GM18909 (cell line): ENCODE measurements at regions not wholly inside any gene's neighbourhood (a gene's known extent, or its start where the extent isn't known, plus 50 kb on each side); places are given as distances from the start of the nearest gene placed in this dataset.

Source experiments
- ATAC-seq: cut with Tn5 transposase; IDR thresholded peaks from one replicate; pipeline ENCODE4 v1.9.1; 2021; ENCODE audit warnings: mild to moderate bottlenecking; ENCODE audit not compliant: unreplicated experiment, poor library complexity

GRCh38 chr12:3974883-3975282 is 101.7 kb upstream of the PARP11 start:
- ATAC-seq, result no peak

- no peak for ATAC-seq
Observed at GRCh38 chr12:3973973-3974644, 100.9 kb upstream of the PARP11 start.

GRCh38 chr12:3973269-3973884 is 100.2 kb upstream of the PARP11 start:
- ATAC-seq, result no peak

DNA sequence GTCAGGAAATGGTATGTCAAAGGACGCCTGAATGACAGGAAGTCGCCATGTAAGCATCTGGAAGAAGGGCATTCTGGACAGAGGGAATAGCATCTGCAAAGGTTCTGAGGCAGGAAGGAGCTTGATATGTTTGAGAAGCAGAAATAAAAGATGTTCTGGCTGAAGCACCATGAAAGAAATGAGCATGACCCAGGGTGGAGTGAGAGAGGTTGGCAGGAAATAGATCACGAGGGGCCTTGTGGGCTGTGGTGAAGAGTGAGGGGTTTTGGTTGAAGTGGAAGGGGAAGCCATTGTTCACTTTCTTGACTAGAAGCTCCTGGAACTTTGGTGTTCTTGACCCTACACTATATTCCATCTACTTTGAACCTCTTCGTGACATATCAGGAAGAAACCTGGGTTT is 99.4 kb upstream of the PARP11 start:
- no peak for ATAC-seq

GRCh38 chr12:3968523-3968922 is 95.3 kb upstream of the PARP11 start:
- ATAC-seq, result no peak

DNA sequence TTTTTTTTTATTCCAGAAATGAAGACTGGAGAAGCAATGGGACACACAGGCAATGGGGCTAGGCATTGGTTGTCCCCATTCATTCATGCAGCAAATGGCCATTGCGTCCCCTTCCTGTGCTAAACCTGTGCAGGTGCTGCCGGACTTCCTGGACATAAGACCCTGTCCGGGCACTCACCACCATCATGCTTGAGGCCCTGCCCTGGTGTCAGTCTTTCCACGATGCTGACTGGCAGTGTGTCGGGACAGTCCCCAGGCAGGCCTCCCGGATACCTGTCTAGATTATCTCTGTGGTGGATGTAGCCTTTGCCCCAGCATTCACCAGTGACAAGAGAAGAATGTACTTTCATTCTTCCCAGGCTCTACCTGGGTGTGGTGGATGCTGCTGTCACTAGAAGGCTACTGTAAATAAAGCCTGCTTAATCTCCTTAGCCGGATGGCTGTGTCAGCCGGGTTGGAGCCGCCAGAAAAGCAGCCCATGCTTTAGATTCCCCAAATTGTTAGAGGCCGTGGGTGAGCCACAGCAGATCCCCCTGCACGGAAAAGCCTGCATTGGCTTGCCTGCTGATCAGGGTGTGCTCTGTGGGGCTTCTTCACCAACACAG is 94.5 kb upstream of the PARP11 start:
- no peak for ATAC-seq

GRCh38 chr12:3966376-3966775 is 93.2 kb upstream of the PARP11 start:
- ATAC-seq, result no peak

DNA sequence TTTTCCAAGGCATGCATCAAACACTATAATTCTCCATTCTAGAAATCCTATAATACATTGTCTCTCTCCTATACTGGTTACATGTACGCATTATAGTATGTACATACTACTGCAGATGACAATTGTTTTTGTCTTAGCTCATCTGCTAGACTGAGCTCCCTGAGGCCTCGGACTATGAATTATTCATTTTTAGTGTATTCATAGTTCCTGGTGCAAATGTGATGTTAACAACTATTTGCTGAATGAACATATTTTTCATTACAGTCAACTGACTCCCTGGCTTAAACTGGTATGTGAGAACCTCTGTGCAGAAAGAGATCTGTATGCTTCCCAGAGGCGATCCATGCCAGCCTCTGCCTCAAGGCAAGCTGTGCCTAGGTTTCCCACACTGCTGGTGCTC is 91.8 kb upstream of the PARP11 start:
- ATAC-seq, result no peak

GRCh38 chr12:3964439-3964838 is 91.2 kb upstream of the PARP11 start:
- ATAC-seq, result no peak

DNA sequence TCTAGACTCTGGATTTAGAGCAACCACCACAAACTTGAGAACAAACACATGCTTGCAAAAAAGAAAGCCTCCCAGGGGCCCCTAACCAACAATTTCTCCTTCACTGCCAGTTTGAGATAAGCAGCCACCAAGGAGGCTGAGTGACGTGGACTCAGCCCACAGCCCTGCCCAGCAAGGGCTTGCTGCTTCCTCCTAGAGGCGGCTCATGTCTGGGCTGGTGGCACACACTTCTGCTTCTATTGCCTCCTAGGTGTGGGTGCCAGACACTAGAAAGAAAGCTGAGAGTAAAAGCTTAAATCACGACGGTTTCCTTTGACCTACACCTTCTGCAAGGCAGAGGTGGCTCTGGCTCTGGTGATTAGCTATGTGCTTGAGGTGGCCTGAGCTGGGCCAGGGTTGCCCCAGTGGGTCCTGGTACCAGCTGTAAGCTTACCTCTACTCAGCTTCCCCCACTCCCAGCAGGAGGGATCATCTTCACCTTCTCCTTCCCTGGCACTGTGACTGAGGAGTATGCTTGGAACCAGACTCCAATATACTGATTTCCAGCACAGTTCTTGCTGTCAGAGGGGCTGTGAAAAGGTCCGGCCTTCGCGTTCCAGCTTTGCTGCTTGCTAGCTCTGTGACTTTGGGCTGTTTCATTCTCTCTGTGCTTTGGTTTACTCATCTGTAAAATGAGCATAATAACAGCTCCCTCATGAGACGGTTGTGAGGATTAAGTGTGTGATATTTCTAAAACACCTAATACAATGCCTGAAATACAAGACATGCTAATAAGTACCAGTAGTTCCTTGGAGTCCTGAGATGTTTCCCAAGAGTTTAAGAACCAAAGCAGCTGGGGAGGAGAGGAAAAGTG is 89.7 kb upstream of the PARP11 start:
- no peak for ATAC-seq

DNA sequence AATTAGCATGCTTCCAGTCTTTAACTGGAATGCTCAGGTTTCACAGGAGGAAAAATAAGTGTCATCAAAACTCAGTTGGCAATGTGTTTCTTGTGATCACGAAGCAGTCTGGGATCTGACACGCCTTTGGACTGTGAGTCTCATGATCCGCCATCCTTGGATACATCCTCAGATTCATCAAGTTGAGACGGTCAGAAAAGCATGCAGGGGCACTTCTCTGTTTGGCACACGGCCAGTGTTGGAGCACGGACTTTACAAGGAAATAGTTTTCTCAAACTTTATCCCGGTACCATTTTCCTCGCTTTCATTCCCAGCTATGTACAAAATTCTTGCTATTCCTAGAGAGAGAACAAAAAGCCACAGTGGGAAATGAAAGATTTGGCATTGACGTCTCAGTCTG is 88.4 kb upstream of the PARP11 start:
- ATAC-seq, result no peak

DNA sequence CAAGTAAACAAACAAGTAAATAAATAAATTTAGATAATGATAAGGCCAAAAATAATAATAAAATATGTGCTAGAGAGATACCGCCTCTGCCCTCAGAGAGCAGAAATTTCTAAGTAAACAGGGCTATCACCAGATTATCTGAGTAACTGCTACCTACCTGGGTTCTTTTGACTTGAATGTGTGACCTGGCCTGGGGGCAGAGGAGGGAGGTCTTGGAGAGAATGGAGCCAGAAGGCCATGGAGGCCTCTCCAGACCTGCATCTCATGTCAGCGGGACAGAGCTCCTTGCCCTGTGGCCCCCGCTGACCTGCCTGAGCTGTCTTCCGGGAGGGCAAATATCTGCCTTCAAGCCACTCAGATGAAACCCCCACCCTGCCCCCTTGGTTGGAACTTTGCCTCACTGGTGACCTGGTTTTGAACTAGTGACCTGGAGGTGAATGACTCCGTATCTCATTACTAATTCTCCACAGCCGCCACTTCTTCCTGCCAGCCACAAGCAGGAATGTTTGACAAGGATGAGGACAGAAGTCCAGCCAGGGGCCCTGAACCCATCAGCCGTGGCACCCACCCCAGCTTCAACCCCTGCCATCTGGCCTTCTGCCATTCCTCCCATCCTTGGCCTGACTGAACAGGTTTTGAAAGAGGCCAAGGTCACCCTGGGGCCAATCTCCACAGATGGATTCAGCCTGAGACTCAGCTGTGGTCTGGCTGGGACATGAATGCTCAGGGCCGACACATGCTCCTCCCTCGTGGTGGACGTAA is 86.8 kb upstream of the PARP11 start:
- no peak for ATAC-seq

DNA sequence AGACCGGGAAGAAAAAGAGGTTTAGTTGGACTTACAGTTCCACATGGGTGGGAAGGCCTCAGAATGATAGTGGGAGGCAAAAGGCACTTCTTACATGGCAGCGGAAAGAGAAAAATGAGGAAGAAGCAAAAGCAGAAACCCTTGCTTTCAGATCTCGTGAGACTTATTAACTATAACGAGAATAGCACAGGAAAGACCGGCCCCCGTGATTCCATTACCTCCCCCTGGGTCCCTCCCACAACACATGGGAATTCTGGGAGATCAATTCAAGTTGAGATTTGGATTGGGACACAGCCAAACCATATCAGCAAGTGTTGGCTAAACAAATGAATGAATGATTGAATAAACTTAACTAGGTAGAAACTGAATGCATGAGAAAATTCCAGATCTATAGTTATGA is 85.3 kb upstream of the PARP11 start:
- ATAC-seq, result no peak

- no peak for ATAC-seq
Observed at GRCh38 chr12:3951380-3952135, 78.4 kb upstream of the PARP11 start.

GRCh38 chr12:3950714-3951320 is 77.6 kb upstream of the PARP11 start:
- no peak for ATAC-seq

- ATAC-seq, result no peak
Observed at GRCh38 chr12:3947781-3948180, 74.6 kb upstream of the PARP11 start.

- ATAC-seq, result no peak
Observed at GRCh38 chr12:3945671-3946070, 72.5 kb upstream of the PARP11 start.

DNA sequence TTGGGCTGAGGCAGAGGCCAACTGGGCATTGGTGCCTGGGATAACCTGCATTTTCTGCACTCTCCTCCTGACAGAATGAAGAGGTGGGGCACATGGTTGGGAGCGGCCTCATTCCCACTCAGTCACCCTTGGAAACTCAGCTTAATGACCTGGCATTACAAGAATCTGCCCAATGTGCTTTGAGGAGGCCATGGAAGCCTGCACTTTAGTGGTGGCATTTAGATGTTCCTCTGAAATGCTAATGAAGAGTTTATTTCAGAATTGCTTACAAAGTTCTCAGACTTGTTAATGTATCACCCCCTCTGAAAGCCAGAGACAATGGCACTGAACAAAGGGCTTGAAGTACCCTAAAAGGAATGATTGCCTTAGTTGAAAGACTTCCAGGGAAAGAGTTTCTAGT is 71.4 kb upstream of the PARP11 start:
- ATAC-seq, result no peak

- ATAC-seq, result no peak
Observed at GRCh38 chr12:3938042-3938544, 64.9 kb upstream of the PARP11 start.
